HL-60/S4 (cell line): ENCODE measurements at regions not wholly inside any gene's neighbourhood (a gene's known extent, or its start where the extent isn't known, plus 50 kb on each side); places are given as distances from the start of the nearest gene placed in this dataset.
"Not testable (repeated sequence)": the region's sequence is repeated elsewhere in the genome, so short reads cannot be mapped to it uniquely, and the experiment has no call there.

Experiments
- in situ Hi-C: fragments of 300-500 bp; cut with MboI; formaldehyde crosslinking; loops from 2 replicates; pipeline ENCODE4 v1.14.3; 2022; ENCODE audit warnings: low sequenced_read_pairs

- in situ Hi-C loops = no loop called here
These were observed 589.2 kb downstream of the SLC16A7 start for GRCh38 chr12:60185060-60185459.

DNA sequence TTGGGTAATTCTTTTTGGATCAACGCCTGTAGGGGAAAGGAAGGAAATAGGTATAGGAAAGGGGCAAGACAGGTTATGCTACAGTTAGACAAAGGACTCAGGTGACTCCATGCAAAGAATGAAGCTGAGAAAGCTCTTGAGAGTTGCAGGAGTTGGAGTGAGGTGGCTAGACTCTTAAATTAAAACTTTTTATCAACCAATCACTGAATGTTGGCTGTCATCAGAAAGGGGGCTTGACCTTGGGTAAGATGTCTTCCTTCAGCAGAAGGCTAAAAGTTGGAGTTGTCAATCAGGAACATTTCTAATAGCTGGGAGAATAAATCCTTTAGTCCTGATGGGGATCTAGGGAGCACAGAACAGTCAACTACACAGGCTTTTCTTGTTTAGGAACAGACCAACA is 595.4 kb downstream of the SLC16A7 start:
- in situ Hi-C loops = no loop called here

DNA sequence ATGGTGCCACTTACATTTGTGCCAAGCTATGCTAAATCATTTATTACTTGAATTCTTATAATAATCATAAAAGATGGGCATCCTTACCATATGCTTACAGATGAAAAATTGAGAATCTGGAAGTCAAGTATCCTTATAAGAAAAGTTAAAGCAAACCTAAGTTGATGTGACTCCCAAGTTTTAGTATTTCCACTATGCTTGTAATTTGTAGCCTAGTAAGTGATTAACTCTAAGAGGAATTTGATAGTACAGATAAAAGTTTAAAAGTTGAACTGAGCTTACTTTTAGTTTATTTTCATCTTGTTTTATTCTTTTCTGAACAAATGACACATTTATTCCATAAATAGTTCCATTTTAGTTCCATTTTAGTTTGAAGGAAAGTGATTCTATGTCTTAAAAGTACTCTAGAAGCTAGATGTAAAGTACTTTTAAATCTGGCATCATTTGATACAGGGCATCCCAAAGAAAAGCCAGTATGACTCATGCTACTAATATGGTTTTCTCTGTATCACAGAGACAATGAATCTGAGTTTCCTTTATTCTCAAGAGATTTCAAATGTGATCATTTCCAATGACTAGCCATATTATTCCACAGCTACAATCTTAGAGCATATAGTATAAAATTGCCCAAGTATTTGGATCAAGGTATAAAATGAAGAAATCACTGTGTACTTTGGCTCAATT is 596.0 kb downstream of the SLC16A7 start:
- in situ Hi-C loops = no loop called here

DNA sequence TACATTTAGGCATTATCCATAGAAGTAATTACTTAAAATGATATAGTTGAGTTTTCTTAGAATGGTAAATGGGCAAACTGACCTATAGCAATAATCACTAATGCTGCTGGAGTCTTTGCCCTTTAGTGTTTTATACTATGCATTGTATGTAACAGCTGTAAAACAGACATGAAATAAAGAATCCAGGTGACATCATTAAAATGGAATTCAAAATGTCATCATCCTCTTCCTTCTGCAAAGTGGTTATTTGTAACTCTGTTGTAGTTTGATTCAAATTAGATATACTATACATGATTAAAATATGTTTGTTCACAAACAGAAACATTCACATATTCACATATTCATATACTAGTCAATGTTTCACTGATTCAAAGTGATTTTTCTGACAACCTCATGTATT is 598.8 kb downstream of the SLC16A7 start:
- in situ Hi-C loops = no loop called here

DNA sequence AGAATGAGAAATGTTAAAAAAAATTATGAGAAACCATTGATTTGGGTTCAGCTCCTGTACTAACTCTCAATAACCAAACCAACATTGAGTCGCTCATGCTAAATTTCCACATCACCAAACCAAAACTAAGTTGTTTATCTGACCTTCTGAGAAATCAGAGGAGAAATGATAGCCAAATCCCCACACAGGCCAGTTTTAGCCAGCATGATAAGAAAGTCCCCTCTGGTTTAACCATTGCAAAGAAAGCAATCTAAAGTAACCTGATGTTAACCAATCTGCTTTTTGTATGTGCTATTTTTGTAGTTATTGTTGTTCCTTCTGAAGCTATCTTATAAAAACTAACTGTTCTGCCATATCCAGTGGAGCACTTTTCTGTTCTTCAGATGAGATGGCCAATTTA is 599.7 kb downstream of the SLC16A7 start:
- in situ Hi-C loops = no loop called here

GRCh38 chr12:60196366-60196765 is 600.5 kb downstream of the SLC16A7 start:
- in situ Hi-C loops = no loop called here

GRCh38 chr12:60197589-60197988 is 601.8 kb downstream of the SLC16A7 start:
- in situ Hi-C loops = no loop called here

DNA sequence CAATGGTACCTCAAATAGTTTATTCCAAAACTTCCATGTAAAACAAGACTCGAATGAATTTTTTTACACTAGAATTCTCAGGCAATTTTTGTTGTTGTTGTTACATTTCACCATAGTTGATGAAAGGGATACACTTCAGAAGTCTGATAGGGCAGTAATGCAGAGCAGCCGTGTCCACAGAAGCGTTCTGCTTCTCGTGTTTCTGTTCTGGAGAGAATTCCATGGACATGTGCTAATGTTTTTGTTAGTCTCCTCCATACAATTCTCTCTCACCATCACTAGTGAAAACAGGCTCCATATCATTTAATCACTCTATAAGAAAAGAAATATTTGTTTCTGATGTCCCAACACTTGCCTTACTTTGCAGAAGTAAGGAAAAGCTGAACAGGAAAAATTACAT is 606.1 kb downstream of the SLC16A7 start:
- in situ Hi-C loops = no loop called here

DNA sequence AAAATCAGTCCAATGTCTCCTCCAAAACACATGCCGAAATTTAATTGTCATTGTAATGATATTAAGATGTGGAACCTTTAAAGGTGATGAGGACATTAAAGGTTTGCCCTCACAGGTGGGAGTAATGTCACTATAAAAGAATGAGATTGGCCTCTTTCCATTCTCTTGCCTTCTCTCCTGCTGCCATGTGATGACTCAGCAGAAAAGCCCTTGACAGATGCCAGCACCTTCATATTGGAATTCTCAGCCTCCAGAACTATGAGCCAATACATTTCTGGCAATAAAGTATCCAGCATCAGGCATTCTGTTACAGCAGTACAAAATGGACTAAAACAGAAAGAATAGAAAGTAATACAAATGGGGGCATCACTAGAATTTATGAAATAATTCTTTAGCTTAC is 609.7 kb downstream of the SLC16A7 start:
- in situ Hi-C loops = no loop called here

- in situ Hi-C loops = no loop called here
These were observed 613.7 kb downstream of the SLC16A7 start for GRCh38 chr12:60209521-60209920.

- in situ Hi-C loops = no loop called here
These were observed 614.1 kb downstream of the SLC16A7 start for GRCh38 chr12:60209933-60210332.

DNA sequence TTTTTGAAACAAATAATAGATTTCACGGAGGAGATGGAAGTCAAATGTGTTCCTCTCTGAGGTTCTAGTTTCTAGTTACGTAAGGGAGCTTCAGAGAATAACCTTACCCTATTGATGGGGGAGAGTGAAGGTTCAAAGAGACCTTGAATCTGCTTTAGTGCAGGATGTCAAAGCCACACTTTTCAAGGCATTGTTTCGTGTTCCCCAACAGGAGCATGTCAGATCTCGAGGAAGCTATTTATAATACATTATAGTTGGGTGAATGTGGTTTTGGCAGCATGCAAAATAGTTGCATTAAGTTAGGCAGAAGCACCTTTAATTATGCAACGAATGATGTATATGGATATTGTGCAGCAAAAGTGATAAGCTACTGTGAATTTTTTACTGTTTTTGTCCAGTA is 614.9 kb downstream of the SLC16A7 start:
- in situ Hi-C loops = no loop called here

GRCh38 chr12:60211244-60211643 is 615.4 kb downstream of the SLC16A7 start:
- in situ Hi-C loops = no loop called here

GRCh38 chr12:60212159-60213000 is 616.6 kb downstream of the SLC16A7 start:
- in situ Hi-C loops = no loop called here

DNA sequence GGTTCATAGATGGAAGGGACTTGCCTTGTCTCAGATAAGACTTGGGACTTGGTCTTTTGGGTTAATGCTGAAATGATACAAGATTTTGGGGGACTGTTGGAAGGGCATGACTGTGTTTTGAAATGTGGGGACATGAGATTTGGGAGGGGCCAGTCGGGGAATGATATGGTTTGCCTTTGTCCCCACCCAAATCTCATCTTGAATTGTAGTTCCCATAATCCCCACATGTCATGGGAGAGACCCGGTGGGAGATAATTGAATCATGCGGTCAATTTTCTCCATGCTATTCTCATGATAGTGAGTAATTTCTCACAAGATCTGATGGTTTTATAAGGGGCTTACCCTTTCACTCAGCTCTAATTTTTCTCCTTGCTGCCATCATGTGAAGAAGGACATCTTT is 617.4 kb downstream of the SLC16A7 start:
- in situ Hi-C loops = not testable (repeated sequence)

DNA sequence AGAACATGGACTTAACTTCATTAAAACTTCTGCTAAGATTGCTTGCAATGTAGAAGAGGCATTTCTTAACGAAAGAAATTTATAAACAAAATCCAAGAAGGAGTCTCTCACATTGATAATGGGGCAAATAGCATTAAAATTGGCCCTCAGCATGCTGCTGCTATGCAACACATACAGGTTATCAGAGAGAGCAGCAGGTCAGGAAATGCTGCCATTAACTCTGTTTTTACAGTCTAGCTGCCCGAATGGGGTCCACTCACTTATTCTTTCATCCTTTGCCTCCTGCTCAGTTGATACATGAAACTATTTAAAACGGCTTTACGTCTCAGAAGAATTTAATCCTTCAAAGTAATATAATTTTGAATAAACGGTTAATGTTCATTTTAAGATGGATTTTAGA is 620.4 kb downstream of the SLC16A7 start:
- in situ Hi-C loops = no loop called here

DNA sequence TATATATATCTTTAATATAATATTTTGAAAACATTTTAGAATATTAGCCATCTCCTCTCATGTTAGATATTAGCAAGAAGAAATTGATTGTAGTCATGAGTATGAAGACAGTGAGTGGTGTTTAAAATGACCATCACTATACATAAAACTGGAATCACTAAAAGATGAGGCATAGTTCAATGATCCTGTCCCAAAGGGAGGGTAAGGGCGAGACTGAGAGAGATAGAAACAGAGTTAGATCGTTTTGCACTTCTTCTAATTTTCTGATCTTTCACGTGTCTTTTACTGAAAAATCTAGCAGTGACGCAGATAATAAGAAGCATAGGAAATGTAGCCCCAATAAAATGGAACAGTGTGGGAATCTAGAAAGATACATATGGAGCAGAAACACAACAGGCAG is 627.4 kb downstream of the SLC16A7 start:
- in situ Hi-C loops = no loop called here

- in situ Hi-C loops = no loop called here
These were observed 629.6 kb downstream of the SLC16A7 start for GRCh38 chr12:60225216-60226000.

DNA sequence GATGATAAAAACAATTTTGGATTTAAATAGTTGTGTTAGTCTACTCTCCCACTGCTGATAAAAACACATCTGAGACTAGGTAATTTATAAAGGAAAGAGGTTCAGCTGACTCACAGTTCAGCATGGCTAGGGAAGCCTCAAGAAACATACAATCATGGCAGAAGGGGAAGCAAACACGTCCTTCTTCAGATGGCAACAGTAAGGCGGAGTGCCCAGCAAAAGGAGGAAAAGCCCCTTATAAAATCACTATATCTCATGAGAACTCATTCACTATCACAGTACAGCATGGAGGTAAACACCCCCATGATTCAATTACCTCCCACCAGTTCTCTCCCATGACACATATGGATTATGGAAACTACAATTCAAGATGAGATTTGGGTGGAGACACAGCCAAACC is 632.1 kb downstream of the SLC16A7 start:
- in situ Hi-C loops = no loop called here

GRCh38 chr12:60230056-60230455 is 634.2 kb downstream of the SLC16A7 start:
- in situ Hi-C loops = no loop called here

DNA sequence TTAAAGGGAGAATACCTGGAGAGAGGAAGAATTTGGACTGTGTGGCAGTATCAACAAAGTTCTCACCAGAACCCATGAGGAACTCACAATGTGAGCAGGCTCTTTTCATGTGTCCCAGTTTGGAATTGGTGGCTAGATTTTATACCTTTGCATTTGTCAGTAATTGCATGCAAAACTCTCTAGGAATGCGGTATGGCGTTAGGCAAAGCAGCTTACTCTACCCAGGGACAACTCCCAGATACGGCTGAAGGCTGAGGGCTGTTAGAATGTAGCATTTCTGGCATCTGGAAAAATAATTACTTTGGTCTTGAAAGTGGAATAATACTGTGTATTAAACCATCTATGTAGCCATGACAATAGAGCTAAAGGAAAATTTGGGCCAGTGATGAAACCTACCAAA is 635.5 kb downstream of the SLC16A7 start:
- in situ Hi-C loops = no loop called here
